ENCODE measurements at regions not wholly inside any gene's neighbourhood (a gene's known extent, or its start where the extent isn't known, plus 50 kb on each side); places are given as distances from the start of the nearest gene placed in this dataset.

- ATAC-seq (no peak), DNase-seq (no peak)
Measured at GRCh38 chr18:56083523-56084287, 495.7 kb upstream of the TCF4 start.

GRCh38 chr18:56083097-56083521, 495.1 kb upstream of the TCF4 start:
- DNase-seq (no peak), ATAC-seq (no peak)

GRCh38 chr18:56076723-56077122, 488.7 kb upstream of the TCF4 start:
- no peak for ATAC-seq
- no peak for DNase-seq

GRCh38 chr18:56068701-56069100, 480.7 kb upstream of the TCF4 start:
- no peak for DNase-seq

GRCh38 chr18:56067969-56068671, 480.1 kb upstream of the TCF4 start:
- no peak for DNase-seq
- ATAC-seq = no peak

More at GRCh38 chr18:56068701-56069100, 480.7 kb upstream of the TCF4 start:
- ATAC-seq = no peak

- DNase-seq (no peak), ATAC-seq (no peak)
Measured at GRCh38 chr18:56067214-56067894, 479.4 kb upstream of the TCF4 start.

- ATAC-seq = no peak
- no peak for DNase-seq
Measured at GRCh38 chr18:56066524-56067213, 478.7 kb upstream of the TCF4 start.

- ATAC-seq (no peak), DNase-seq (no peak)
Measured at GRCh38 chr18:56065086-56065485, 477.1 kb upstream of the TCF4 start.

- ATAC-seq (no peak), DNase-seq (no peak)
Measured at GRCh38 chr18:56062931-56063330, 474.9 kb upstream of the TCF4 start.

GRCh38 chr18:56060967-56061541, 473.1 kb upstream of the TCF4 start:
- ATAC-seq (no peak), DNase-seq (no peak)

GRCh38 chr18:56052202-56052601, 464.2 kb upstream of the TCF4 start:
- no peak for ATAC-seq
- DNase-seq = no peak

GRCh38 chr18:56044239-56044638, 456.2 kb upstream of the TCF4 start:
- no peak for ATAC-seq

GRCh38 chr18:56043641-56044061, 455.7 kb upstream of the TCF4 start:
- ATAC-seq (no peak), DNase-seq (no peak)

More at GRCh38 chr18:56044239-56044638, 456.2 kb upstream of the TCF4 start:
- no peak for DNase-seq

- DNase-seq (no peak), ATAC-seq (no peak)
Measured at GRCh38 chr18:56042915-56043536, 455.0 kb upstream of the TCF4 start.

- ATAC-seq (no peak), DNase-seq (no peak)
Measured at GRCh38 chr18:56038171-56039030, 450.4 kb upstream of the TCF4 start.

- ATAC-seq = no peak
Measured at GRCh38 chr18:56036741-56037140, 448.7 kb upstream of the TCF4 start.

GRCh38 chr18:56035546-56035945, 447.6 kb upstream of the TCF4 start:
- DNase-seq (no peak), ATAC-seq (no peak)

More at GRCh38 chr18:56036741-56037140, 448.7 kb upstream of the TCF4 start:
- DNase-seq = no peak

- no peak for ATAC-seq
- no peak for DNase-seq
Measured at GRCh38 chr18:56034949-56035348, 447.0 kb upstream of the TCF4 start.

GRCh38 chr18:56030060-56030459, 442.1 kb upstream of the TCF4 start:
- ATAC-seq = no peak
- DNase-seq = no peak

GRCh38 chr18:56028514-56028913, 440.5 kb upstream of the TCF4 start:
- ATAC-seq = no peak
- no peak for DNase-seq

GRCh38 chr18:56026509-56026908, 438.5 kb upstream of the TCF4 start:
- no peak for ATAC-seq

More at GRCh38 chr18:56026509-56026908, 438.5 kb upstream of the TCF4 start:
- no peak for DNase-seq

Measured in stimulated activated naive CD8-positive, alpha-beta T cell treated with anti-CD3 and anti-CD28 coated beads, Interleukin-15, Interleukin-2, amounts not matched to agents 100 U/mL and 50 U/mL, for 24 hours (primary cell).